ENCODE measurements at regions not wholly inside any gene's neighbourhood (a gene's known extent, or its start where the extent isn't known, plus 50 kb on each side); places are given as distances from the start of the nearest gene placed in this dataset.
"Not testable (repeated sequence)": the region's sequence is repeated elsewhere in the genome, so short reads cannot be mapped to it uniquely, and the experiment has no call there.

DNA sequence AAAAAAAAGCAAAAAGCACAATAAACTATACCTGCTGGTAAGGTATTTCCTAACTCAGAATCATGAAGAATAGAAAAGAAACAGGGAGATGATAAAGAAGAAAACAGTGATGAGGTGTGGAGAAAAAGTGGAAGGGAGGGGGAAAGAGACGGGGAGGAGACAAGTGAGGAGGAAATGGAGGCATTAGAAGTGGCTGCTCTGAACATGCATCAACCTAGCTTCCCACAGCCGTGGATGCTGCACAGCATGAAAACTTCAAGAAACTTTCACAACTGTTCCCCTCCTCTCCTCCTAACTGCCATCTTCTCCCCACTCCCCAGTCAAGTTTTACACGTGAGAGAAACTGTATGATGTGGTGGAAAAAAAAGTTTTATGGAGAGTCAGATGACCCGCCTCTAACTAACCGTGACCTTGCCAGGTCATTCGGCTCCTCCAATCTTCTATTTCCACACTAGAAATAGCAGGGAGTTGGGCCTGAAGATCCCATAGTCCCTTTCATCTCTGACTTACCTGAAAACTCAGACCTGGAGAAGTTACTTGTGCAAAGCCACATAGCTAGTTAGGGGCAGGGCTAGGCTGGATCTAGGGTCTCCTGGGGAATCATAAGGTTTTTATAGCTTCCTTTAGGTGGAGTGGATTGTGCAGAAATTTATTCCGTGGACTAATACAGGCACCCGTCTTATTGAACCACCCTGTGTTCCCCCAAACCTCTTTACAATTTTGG lies 461.9 kb downstream of the KLF5 start:
- DNase-seq (ENCODE audit: low read depth) = no peak

DNA sequence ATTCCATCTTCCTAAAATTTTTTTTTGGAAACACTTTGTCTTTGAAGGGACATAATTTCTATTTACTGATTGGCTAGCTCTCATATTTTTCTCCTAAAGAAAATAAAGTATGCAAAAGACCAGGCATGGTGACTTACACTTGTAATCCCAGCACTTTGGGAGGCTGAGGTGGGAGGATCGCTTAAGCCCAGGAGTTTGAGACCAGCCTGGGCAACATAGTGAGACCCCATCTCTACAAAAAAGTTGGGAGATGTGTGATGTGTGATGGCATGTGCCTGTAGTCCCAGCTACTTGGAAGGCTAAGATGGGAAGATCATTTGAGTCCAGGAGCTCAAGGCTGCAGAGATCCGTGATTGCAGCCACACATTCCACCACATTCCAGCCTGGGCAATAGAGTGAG lies 461.3 kb downstream of the KLF5 start:
- DNase-seq (ENCODE audit: low read depth) = not testable (repeated sequence)

GRCh38 chr13:73519396-73520116 lies 460.8 kb downstream of the KLF5 start:
- DNase-seq (ENCODE audit: low read depth) = no peak

DNA sequence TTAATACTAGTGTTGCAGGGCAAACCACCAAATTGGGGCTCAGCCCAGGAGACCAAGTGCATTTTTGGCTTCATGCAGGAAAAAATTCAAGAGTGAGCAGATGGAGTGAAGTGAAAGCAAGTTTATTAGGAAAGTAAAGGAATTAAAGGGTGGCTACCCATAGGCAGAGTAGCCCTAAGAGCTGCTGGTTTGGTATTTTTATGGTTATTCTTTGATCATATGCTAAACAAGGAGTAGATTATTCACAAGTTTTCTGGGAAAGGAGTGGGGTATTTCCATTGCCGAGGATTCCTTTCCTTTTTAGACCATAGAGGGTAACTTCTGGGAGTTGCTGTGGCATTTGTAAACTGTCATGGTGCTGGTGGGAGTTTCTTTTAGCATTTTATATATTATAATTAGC lies 459.0 kb downstream of the KLF5 start:
- DNase-seq (ENCODE audit: low read depth) = no peak

DNA sequence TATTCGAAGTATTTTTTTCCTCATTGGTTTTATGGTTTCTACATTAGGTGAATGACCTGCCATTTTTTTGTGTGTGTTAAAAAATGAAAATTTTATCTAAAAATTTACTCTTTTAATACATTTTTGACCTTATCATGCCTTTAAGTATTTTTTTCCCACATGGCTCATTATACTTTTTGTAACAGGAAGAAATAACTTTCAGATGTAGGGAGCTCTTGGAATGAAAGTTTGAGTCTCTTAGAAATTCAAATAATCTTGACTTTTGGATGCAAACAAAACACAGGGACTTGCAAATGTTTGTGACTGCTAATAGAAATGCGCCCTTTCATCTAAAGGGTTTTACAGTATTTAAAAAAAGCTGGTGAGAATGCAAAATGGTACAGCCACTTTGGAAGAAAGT lies 457.9 kb downstream of the KLF5 start:
- no peak for DNase-seq (ENCODE audit: low read depth)

- DNase-seq (ENCODE audit: low read depth) = no peak
Observed at GRCh38 chr13:73514208-73514607, 455.4 kb downstream of the KLF5 start.

DNA sequence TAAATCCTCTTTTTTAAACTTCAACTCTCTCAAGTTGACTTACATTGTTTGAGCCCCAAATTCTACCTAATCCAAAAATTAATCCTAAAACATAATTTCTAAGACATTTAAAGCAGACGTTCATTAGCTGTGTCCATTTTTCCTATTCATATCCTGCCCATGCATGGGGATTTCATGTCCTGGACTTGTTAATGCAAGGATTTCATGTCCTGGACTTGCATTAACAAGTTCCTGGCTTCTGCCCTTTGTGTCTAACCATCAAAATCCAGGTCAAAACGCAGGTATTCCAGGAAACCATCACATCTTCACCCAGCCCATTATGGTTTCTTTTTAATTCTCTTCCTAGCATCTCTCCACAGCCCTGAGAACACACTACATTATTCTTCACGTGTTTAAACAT lies 454.9 kb downstream of the KLF5 start:
- no peak for DNase-seq (ENCODE audit: low read depth)

GRCh38 chr13:73508841-73509240 lies 450.0 kb downstream of the KLF5 start:
- DNase-seq (ENCODE audit: low read depth) = no peak

- no peak for DNase-seq (ENCODE audit: low read depth)
Observed at GRCh38 chr13:73505376-73505890, 446.6 kb downstream of the KLF5 start.

DNA sequence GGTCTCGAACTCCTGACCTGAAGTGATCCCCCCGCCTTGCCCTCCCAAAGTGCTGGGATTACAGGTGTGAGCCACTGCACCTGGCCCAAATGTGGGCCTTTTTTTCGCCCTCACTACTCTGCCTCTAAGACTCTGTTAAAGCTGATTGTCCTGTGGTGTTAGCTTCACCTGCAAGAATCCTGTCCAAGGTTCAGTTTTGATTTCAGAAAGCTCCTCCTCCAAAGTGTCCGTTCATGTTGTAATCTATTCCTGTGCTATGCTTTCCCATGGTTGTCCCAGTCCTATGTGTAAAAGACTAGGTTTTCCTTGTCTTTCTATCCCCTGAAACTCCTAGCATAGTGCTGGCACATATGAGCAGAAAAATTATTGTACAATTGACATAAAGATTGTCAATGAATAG lies 440.9 kb downstream of the KLF5 start:
- DNase-seq (ENCODE audit: low read depth) = no peak

DNA sequence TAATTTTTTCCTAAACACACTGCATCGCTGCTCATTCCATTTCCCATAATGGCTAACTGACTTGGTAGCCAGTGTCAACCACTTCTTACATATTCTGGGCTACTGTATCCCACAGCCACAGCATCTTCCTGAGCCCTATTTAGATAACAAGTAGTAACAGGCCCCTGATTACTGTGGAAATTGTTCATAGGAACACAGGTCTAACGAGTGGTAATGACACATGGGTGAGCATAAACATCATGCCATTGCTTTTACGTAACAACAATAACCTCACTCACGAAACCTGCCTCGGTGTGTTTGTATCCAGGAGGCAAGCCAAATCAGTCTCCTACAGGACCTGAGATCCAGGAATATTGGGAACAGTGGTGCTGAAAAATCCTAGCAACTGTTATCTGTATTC lies 438.6 kb downstream of the KLF5 start:
- DNase-seq (ENCODE audit: low read depth) = no peak

DNA sequence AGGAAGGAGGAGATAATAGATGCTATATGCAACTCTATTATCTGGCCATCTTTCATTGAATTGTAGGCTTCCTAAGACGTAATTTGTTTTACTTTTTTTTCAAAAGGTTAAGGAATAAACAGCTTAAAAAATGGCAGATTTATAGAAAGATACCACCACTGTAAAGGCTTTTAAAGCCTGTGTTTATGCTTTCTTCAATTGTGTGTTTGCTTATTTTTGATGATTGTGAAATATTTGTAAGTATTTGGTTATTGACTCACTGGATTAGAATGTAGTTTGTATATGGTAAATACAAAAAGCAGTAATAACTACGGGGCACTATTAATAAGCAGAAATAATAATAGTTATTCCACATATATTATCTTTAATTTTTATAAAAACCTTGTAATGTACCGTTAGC lies 437.9 kb downstream of the KLF5 start:
- no peak for DNase-seq (ENCODE audit: low read depth)

GRCh38 chr13:73492811-73493210 lies 434.0 kb downstream of the KLF5 start:
- no peak for DNase-seq (ENCODE audit: low read depth)

DNA sequence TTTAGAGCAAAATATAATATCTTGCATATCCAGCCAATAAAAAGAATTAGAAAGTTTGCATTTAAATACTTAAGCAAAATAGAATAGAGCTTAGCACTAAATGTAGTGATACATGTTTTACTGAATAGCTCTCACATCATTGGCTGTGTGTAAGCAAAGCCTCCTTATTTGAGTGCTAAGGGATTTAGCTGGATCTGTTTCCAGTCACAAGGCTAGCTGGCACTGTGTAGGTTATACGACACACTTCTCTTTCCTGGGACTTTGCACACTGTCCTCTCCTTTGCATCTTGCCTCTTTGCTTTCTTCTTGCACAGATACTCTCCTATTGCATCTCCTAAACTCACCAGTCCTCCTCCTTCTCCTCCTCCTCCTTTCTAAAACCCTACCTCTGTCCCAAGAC lies 423.8 kb downstream of the KLF5 start:
- DNase-seq (ENCODE audit: low read depth) = no peak

- no peak for DNase-seq (ENCODE audit: low read depth)
Observed at GRCh38 chr13:73481886-73482445, 423.2 kb downstream of the KLF5 start.

- DNase-seq (ENCODE audit: low read depth) = no peak
Observed at GRCh38 chr13:73480779-73481559, 422.2 kb downstream of the KLF5 start.

DNA sequence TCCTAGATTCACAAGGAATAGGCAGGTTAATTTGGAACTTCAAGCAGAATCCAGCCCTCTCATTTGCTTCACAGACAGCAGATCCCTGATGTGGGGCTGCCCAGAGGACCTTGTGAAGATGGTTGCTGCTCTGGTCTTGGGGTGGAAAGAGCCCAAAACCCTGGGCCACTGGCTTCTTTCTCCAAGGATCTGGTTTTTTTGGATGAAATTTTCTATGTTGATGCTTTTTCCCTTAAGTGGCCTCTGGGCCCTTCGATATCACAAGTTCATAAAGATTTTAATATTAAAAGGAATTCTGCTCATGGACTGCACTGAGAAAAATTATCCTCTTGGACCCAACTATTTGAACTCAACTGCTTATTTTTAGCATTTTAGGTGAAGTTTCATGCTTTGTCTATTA lies 421.1 kb downstream of the KLF5 start:
- no peak for DNase-seq (ENCODE audit: low read depth)

DNA sequence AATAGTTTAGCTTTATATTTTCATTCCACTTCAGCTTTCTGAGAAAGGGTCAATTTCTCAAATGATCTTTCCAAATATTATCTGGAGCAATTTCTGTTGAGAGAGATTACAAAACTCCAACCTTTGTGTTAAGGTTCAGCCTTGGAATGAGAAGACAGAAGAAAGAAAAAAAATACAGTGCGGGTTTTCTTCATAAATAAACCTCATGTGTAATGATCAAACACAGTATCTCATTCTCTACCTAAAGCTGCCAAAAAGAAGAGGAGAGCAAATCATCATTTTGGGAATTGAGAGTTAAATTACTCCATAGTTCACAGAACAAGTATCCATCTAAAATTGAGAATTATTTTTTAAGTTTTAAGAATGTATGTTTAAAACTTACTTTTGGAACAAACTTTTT lies 420.5 kb downstream of the KLF5 start:
- no peak for DNase-seq (ENCODE audit: low read depth)

DNA sequence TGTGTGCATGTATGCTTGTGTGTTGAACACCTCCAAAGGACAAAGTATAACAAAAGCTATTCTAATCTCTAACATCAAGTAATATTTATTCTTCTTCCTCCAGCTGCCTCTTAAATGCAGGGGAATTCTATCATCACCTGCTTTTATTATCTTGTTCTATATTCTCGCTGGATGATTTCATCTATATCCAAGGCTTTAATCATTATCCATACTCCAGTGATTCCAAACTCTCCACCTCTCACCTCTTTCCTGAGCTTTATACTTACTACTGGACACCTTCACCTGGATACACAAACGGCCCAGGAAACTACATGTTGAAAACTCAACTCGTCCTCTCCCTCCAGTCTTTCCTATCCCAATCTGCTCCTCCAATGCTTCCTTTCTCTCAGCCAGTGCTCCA lies 418.6 kb downstream of the KLF5 start:
- no peak for DNase-seq (ENCODE audit: low read depth)

GRCh38 chr13:73473016-73473415 lies 414.2 kb downstream of the KLF5 start:
- DNase-seq (ENCODE audit: low read depth) = no peak

- DNase-seq (ENCODE audit: low read depth) = no peak
Observed at GRCh38 chr13:73467125-73467524, 408.3 kb downstream of the KLF5 start.

DNA sequence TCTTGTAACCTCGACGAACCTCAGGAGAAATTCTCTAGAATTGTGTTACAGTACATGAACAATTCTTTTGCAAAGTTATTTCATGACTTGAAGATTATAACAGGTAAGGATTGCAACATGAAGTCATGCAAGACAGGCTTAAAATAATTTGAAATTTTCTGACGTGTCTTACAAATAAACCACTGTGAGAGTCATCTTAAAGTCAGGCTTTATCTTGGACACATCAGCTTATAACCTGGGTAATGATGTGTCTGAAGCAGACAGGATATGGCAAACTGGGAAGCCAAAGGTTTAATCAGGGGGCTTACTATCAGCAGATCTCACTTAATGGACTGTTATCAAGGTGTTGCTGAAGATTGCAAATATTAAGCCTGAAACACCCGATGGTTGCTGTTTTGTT lies 407.8 kb downstream of the KLF5 start:
- no peak for DNase-seq (ENCODE audit: low read depth)

Data from RPMI7951 (cell line).